ENCODE measurements at regions not wholly inside any gene's neighbourhood (a gene's known extent, or its start where the extent isn't known, plus 50 kb on each side); places are given as distances from the start of the nearest gene placed in this dataset.

DNA sequence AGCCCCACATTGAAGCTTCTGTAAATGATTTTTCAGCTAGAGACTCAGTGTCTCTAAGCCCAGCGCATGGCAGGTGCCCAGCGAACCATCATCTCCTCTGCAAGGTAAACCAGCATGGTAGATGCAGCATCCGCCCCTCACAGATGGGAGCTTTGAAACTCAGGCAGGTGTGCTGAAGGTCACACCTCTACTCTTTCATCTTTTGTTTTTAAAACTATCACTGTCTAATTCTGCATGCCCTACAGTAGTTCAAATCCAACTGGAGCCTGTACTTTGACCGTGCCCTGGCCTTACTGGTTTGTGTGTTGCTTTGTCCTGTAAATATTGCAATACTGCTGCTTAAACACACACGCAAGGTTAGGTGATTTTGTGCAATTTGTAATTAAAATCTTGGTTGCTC lies 831.1 kb downstream of the GALR1 start:
- DNase-seq: no peak

- DNase-seq: no peak
Observed at GRCh38 chr18:78082816-78083215, 833.2 kb downstream of the GALR1 start.

DNA sequence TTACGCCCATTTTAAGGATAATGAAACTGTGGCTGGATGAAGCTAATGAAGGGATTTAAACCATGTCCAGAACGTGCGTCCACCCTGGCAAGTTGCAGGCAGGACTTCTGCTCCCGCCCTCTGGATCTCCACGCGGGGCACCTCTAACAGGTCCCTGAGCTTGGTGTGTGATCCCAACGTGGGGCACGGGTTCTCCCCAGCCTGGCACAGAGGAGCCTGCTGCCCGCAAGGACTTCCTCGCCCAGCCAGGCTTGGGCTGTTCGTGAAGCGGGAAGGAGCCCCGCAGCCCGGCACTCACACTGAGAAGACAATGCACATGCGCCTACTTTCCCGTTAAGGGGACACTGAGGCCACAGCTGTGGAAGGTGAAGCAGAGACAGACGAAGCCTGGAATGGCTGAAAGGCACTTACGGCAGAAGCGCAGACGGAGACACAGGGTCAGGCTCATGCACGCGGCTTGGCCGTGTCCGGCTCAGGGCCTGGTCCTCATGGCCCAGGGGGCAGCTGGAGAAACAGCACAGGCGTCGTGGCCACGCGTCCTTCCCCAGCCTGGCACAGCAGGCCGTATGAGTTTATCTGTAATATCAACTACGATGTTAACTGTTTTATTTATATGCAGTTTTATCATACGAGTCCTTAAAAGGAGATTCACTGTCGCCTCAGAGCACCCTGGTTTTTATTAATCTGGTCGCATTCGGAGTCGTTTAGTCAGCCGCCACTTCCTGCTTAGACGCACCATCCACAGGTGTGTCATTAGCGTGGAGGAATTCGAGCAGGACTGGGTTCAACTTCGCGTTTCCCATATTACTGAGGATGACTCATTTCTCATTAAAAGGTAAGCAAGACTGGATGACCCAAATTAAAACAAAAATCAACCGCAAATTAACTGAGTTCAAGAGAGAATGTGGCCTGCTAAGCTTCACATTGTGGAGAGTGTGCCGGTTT lies 835.9 kb downstream of the GALR1 start:
- no peak for DNase-seq

DNA sequence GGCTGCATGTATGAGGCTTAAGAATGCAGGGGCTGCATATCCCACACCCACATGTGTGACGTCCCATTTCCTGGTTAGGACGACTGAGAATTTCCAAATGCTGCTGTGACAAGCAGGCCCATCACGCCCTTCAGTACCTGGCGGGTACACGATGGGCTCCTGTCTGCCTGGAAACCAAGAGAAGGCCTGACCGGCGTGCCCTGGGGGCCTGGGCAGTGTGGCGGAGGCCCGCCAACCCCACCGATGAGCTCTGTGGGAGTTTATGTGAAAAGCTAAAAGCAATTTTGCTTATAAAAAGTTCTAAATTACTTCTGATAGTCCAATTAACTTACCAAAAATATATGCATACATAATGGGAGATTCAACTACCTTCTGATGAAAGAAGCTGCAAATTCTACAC lies 837.3 kb downstream of the GALR1 start:
- DNase-seq: no peak

- peak; percentile 1 for DNase-seq
Observed at GRCh38 chr18:78087338-78087737, 837.7 kb downstream of the GALR1 start.

DNA sequence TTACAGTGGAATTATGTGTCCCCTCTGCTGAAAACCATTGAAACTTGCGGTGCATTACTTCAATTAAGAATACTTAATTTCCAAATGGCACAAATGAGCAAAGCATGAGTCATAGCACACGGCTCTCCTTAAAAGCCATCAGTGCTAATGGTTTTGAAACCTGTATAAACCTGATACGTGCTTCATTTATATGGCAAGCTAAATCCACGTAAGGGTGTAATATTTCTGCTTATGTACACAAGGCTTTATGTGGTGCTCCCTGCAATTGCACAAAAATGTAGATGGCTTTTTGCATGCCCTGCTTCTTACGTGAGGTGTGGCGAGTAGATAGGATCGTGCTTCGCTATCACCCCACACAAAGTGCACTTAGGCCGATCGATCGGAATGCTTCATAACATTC lies 840.9 kb downstream of the GALR1 start:
- DNase-seq: no peak

- no peak for DNase-seq
Observed at GRCh38 chr18:78092901-78093300, 843.3 kb downstream of the GALR1 start.

DNA sequence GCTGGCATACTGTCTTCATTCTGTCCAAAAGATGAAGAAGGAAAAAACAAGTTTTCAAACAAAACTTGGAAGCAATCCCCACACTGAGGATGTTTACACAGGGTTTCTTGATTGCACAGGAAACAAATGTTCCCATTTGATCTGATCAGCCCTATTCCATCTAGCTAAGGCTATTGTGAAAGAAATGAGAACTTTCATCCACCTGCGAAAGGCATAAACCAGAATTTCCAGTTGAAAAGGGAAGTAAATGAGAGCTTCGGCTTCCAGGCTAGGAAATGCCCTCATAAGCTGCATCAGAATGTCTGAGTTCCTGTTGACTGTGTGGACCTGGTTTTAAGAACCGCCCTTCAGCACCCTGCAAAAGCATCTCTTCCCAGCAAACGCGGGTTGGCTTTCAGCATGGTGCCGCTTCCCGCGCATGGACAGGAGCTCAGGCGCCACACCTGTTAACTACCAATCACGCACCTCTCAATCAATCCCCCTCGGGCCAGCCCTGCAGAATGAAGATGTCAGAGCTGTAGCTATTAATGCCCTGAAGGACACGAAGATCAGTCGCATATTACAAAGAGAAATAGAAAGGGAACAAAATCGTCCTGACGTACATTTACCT lies 850.4 kb downstream of the GALR1 start:
- DNase-seq: no peak

DNA sequence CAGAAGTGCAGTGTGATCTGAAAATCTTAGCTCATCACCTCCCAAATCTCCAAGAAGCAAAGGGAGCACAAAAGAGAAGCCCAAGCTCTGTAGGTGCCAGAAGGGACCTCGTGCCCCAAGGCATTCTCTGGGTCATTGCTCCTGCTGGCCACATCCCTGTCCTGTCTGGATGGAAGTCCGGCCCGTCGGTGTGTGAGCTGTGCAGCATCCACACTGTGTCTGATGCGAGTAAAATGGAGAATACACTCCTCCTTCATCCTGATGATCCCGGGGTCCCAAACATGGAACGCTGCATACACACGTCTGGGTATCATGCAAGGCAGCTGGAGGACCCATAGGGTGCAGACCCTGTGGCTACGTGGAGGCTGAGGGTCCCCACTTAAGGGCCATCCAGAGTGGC lies 851.4 kb downstream of the GALR1 start:
- no peak for DNase-seq

- DNase-seq: no peak
Observed at GRCh38 chr18:78102135-78102534, 852.5 kb downstream of the GALR1 start.

GRCh38 chr18:78105611-78106010 lies 856.0 kb downstream of the GALR1 start:
- DNase-seq: no peak

GRCh38 chr18:78106946-78107345 lies 857.3 kb downstream of the GALR1 start:
- no peak for DNase-seq

- DNase-seq: no peak
Observed at GRCh38 chr18:78107363-78107762, 857.7 kb downstream of the GALR1 start.

DNA sequence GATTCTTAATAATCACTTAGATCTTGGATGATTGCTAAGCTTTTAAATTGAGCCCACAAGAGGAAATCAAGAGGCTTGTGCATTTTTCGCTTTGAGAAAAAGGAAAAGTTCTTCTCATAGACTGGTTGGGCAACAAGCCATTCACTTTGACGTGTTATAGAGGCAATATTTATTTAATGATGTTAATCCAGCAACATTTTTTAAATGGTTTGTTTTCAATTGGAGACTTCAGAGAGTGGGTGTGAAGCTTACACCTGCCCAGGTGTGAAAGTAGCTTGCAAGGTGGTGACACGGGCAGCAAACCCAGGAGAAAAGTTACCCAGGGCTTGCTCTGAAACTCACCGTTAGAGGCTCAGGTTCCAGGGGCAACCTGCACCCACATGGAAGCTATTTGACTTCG lies 858.9 kb downstream of the GALR1 start:
- DNase-seq: no peak

DNA sequence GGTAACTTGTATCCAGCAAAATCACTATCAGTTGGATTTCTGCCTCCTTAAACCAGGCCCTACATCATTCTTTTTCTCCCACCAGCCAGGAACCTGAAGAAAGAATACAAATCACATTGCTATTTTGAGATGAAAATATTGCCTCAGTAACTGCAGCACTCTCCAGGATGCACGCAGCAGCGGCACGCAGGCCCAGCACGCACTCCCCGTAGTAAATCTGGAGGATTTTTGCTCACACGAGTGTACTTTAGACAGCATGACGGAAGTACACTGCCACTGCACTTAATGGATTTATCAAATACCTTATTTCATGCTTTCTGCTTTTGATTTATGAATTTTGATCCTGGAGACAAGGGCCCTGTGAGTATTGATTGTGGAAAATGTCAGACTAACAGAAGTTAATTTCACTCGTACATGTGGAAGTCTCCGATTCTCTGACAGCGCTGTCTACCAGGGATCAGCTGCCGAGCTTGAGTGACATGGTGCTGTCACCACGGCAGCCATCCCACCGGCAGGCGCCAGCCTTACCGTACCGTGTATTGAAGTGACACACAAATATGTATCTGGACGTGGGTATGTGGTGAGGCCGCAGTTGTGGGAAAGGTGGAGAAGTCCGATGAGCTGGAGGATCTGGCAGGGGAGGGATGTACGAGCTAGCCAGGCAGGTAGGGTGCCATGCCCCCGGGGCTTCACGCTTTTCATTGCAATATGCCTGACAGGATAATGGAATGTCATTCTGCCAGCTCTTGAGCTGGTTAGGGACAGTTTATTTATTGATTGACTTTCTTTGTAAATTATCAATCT lies 863.7 kb downstream of the GALR1 start:
- DNase-seq: no peak

DNA sequence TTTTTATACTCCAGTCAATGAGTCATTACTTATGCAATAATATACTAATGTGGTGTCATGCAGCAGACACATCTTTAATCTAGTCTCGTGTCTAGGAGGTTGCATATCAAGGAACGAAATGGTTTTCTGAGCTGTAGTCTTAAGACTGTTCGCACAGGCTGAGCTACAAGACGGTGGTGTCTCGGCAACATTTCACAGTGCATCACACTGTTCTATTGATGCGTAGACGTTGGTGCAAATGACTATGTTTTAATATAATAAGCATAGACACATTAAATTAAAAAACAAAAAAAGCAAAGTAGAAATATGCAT lies 864.2 kb downstream of the GALR1 start:
- DNase-seq: no peak

DNA sequence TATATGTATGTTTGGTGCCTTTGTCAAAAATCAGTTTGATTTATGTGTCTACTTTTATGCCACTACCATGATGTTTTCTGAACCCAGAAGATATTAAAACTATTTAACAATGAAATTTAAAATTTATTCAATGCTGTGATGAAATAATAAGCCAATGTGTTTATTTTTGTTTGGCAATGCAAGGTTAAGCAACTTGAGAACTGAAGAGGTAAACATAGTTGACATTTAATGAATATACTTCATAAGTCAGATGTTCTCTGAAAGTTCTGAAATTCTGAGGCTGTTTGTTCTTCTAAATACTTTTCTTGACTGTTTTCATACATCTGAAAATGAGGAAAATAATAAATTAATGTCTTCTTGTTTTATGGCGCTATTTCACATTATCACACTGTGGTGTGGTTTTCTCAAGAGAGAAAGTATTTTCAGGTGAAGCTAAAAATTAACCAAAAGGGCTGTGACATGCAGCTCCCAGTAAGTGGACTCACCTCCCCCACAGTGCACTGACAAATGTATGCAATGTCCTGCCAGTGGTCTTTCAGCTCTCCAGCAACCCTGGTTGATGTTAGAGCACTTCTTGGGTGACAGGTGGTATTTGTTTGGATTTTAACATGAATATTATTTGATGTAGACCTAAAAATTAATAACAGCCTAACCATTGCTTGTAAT lies 863.6 kb upstream of the SALL3 start:
- no peak for DNase-seq

DNA sequence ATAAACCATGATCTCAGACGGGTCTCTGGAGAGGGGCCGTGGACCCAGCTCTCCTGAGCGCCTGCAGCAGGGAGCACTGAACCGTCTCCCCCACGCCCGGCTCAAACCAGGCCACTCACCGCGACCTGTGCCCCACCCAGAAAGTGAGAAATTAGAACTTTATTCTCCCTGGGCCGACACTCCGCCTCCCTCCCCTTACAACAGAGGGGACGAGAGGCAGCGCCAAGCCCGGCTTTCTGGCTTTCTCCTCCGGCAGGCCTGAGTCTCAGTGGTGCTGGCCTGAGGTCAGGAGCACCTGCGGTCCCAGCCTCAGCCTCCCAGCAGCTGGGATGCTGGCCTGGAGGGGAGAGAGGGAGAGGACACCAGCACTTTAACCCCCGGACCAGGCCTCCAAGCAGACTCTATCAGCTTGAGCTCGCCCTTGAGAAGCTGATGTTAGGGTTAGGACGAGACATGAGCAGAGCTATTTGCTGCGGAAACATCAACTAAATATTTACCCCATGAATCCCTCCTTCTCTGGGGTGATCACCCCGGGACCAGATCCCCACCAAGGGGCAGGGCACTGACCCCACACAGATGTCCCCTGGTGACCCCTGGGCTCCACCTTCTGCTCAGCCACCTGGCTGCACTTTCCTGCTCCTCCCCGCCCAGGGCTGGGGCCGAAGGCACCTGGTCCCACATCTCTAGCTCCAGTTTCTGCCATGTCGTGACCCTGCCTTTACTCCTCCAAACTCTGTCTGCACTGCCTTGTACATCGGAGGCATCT lies 856.3 kb upstream of the SALL3 start:
- DNase-seq: no peak

- no peak for DNase-seq
Observed at GRCh38 chr18:78123926-78124797, 855.5 kb upstream of the SALL3 start.

GRCh38 chr18:78125206-78125896 lies 854.3 kb upstream of the SALL3 start:
- no peak for DNase-seq

DNA sequence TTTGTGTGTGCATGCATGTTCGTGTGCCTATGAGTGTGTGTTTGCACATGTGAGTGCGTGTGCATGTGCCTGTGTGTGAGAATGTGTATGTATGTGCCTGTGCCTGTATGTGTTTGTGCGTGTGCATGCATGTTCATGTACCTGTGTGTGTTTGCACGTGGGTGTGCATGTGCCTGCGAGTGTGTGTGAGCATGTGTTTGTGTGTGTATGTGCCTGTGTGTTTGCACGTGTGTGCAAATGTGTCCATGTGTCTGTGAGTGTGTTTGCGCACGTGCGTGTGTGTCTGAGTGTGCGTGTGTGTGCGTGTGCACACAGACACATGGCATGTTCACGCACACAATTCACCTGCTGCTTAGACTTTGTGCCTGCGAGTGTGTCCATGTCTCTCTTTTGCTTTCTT lies 853.5 kb upstream of the SALL3 start:
- DNase-seq: no peak

All from hematopoietic multipotent progenitor cell treated with erythropoietin and hydrocortisone succinate and interleukin-3 and kit ligand, for 6 days (in vitro differentiated cells).